Stimulated activated CD8-positive, alpha-beta memory T cell treated with anti-CD3 and anti-CD28 coated beads, Interleukin-4, amount 100 ng/mL, for 1 hour (primary cell): ENCODE measurements at regions not wholly inside any gene's neighbourhood (a gene's known extent, or its start where the extent isn't known, plus 50 kb on each side); places are given as distances from the start of the nearest gene placed in this dataset.

Experiments used
- DNase-seq, 2 donors: peaks; one replicate each; pipeline ENCODE4 v3.0.0-alpha.2; 2020; ENCODE audit warnings: low read depth in 2 of 2, low spot score in 1 of 2

DNA sequence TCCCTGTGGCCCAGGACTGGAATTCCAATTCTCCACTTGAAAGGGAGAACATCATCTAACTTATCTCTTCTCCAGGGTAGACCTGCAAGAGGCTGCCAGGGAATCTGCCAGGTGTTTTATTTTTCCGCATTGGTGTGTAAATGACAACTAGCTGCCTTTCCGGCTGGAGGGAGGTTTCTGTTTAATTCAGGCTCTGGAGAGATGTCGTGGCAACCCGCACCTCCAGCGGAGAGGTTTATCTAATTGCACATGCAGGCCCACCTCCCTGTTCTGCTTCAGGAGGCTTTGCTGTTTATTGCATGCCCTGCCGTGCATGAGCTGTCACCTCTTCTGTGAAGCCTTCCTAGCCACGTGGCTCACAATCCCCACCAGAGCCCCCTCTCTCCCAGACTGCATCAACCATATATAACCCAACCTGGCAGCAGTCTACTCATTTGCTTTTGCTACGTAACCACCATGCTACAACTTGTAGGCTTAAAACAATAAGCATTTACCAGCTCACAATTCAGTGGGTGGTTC lies 151.6 kb downstream of the C1orf94 start:
- DNase-seq = no peak

GRCh38 chr1:34330061-34330460 lies 153.4 kb downstream of the C1orf94 start:
- no peak for DNase-seq

DNA sequence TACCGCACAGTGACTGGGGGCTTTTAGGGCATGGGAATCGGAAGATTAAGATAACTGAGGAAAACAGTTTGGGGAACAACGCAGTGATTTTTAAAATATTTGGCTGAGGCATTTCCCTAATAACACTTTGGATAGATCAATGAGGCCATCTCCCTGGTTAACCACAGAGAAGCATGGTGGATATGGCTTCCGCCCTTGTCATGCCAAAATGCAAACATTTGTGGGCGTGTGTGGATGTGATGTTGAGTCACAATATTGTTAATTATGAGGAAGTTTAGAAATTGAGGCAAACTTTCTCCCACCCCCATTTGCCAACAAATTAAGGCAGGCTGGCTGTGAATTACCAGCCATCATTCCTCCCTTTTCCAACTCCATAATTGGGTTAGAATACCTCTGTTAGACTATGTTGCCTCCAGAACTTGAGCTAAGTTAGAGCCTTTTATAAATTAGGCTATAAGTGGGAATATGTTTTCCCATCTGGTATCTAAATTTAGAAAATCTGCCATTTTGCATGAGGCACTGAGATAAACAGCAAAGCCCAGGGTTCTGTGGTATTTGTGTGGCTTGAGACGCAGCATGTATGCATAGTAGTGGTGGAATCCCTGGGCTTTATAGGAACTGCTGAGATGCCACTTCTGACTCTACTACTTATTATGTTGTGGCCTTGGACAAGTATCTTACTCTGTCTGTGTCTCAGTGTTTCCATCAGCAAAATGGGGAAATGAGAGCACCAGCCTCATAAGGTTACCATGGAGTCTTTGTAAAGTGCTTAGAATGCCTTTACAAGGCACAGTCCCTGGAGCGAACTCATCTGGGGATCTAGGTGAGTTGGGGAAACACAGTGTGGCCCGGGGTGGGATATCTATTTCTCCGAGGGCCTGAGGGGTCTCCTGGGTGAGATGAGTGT lies 154.6 kb downstream of the C1orf94 start:
- no peak for DNase-seq

DNA sequence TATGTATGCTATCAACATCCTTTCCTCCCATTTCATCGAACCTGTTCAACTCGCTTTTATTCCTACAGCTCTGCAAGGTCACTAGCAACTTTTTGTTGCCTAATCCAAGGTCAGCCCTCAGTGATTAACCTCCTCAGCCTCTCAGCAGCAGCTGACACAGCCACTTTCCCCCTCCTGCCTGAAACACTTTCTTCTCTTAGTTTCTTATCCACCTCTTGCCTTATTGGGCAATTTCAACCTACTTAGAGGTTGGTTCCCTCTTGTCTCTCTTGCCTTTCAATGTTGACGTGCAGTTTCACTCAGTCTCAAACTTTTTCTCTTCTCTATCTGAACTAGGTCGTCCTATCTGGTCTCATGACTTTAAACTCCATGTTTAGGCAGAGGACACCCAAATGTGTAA lies 156.3 kb downstream of the C1orf94 start:
- no peak for DNase-seq

- DNase-seq = no peak
Measured at GRCh38 chr1:34338871-34339270, 162.2 kb downstream of the C1orf94 start.

- DNase-seq = no peak
Measured at GRCh38 chr1:34341896-34342295, 165.2 kb downstream of the C1orf94 start.

DNA sequence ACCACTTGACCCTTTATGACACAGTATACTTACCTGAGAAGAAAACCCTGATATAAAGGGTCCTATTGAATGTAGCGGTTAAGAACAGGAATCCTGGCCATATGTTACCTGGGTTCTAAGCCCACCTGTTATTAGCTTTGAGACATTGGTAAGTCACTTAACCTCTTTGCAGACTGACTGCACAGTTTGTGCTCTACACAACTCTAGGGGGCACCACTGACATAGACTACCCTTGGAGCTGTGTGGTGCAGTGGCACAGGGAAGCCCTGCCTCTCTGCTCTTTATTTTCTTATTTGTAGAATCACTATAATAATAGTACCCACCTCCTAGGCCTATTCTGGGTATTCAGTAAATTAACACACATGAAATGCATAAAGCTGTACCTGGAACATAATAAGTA lies 165.6 kb downstream of the C1orf94 start:
- no peak for DNase-seq

- no peak for DNase-seq
Measured at GRCh38 chr1:34346128-34346527, 169.4 kb downstream of the C1orf94 start.

GRCh38 chr1:34353409-34353808 lies 176.7 kb downstream of the C1orf94 start:
- DNase-seq = no peak

GRCh38 chr1:34354367-34354766 lies 177.7 kb downstream of the C1orf94 start:
- no peak for DNase-seq

DNA sequence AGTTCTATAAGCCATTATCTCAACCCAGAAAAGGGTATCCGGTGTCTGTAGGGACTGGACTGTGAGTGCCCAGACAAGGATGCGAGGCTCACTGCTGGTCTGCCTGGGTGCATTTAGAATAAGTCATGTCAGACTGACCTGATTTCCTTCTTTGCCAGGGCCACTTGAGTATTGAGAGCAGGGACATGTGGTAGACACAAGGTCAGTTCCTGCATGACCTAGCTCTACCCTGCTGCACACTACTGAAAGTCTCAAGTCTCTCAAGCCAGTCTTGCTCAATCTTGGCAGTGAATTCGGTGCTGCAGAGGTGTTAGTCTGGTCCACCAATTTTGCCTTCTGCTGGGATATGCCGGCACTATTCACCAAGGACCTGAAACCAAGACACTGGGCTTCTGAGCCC lies 180.1 kb downstream of the C1orf94 start:
- DNase-seq = no peak

DNA sequence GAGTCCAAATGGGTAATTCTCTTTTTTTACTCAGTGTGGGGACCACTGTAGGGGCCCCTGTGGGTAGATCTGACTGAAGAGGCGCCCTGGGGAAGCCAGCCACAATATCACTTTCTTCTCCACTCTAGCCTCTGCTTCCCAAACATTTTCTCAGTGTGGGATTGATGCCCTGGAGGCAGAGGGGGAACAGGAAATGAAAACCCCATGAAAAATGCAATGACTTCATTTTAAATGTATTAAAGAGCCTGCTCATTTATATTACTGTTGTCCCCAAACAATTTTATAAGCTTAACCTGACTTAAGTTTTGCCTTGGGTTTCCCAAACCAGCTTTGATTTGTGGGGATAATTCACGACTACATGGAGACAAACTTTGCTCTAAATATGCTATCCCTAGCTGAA lies 181.9 kb downstream of the C1orf94 start:
- no peak for DNase-seq

DNA sequence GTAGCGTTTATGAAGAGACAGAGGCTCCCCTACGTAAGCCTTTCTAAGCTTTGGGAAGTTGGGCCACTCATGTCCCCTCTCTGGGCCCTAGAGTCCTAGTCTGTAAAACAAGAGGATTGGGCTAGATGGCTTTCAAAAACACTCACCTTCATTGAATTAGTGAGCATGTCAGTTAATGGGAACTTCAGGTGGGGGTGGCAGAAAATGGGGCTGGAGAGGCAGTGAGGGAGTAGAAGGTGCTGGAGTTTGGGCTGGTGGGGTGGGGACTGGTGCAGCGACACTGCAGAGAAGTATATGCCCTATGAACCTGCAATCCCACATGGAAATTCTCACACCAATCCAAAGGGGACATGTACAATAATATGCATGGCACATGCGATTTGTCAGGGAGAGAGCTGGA lies 182.7 kb downstream of the C1orf94 start:
- DNase-seq = no peak

DNA sequence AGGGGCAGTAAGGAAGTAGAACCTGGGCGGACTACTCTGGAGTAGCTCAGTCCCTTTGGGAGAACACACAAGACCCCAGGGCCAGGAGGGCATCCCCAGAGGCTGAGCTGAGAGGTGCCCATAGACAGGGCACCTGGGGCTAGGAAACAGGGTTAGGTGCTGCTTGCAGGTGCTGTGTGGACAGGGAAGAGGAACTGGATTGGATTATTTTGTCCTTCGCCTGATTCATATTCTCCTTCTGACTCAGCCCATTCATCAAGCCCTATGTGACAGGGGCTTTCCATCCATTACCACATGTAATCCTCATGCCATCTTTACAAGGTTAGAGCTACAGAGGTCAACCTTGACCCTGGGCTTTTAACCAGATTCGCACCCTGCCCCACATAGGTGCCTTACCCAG lies 183.9 kb downstream of the C1orf94 start:
- no peak for DNase-seq

GRCh38 chr1:34361121-34361520 lies 184.4 kb downstream of the C1orf94 start:
- DNase-seq = no peak

DNA sequence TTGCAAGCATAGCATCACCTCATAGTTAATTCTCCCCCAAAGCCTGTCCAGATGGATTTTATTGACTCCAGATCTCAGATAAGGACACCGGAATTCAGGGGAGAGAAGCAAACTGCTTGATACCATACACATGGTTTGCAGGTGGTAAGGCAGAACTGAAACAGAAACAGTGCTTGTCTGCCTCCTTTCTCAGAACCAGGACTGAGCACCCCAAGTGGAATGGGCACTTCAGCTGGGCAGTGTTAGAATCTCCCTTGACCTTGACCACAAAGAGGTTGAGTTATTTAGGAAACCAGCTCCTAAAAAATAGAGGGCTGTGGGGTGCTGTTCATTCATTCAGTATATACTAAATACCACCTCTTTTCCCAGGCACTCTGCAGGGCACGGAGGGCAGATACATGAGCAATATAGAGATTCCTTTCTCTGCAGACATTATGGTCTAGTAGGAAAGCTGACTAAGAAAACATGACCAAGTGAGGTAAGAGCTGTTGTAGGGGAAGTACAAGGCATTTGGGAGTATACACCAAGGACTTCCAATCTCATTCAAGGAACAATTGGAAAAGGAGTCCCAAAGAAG lies 185.2 kb downstream of the C1orf94 start:
- no peak for DNase-seq

DNA sequence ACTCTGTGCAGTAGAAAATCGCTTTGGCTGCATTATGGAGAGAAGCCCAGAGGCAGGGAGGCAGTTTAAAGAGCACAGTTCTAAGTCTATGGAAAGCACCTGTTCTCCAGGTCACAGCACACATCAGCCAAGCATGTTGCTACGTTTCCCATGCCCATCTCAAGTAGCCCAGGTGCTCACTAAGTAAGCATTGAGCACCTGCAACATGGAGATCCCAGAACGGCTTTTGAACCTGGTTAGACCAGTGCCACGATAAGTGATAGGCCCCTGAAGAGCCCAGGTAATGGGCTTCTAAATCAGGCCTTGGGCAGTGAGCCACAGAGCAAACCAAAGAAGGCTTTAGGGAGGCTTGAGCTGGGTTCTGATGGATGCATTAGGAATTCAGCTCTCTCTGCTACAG lies 186.2 kb downstream of the C1orf94 start:
- no peak for DNase-seq

DNA sequence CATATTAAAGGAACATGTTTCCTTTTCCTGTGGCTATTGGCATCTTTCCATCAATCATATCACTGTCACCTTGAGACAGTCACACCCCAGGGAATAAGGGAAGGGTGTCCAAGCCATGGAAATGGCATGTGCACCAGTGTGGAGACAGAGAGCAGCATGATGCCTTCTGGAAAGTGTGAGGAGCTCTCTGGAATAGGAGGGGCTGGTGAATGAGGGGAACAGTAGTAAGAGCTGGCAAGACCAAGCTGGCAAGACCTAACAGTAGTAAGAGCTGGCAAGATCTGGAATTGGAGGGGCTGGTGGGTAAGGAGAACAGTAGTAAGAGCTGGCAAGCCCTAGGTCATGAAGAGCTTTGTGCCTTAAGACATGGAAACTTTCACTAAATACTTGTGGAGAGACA lies 186.7 kb downstream of the C1orf94 start:
- DNase-seq = no peak

DNA sequence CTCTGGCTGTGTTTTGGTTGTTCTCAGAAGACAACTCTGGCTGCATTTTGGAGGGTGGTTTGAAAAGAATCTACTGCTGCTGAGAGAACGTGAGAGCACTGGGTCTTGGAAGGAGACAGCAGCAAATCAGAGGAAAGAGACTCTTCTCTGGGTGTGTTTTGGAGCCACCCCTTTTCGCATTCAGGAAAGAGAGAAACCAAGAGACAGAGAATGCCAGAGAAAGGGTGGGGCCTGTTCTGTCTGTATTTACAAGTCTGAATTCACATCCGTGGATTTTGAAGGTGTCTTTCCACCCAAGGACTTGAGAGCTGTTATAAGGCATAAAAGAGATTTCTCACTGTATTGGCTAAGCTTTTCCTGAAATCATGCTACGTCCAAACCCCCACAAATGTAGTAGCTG lies 187.2 kb downstream of the C1orf94 start:
- DNase-seq = no peak

GRCh38 chr1:34364376-34364775 lies 187.7 kb downstream of the C1orf94 start:
- no peak for DNase-seq

DNA sequence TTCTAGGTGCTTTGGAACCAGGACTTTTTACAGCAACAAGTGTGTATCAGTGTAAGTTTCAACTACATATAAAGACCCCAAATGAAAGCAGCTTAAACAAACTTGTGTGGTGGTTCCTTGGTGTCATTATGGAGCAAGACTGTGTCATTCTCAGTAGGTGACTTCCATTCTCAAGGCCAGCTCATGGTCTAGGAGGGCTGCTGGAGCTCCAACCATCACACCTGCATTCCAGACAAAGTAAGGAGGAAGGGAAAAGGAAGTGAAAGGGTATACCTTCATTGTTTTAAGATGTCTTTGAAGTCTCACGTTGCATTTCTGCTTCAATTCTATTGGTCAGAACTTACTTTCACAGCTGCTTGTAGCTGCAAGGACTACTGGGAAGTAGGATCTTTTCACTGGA lies 188.6 kb downstream of the C1orf94 start:
- DNase-seq = no peak

- no peak for DNase-seq
Measured at GRCh38 chr1:34366875-34367624, 190.3 kb downstream of the C1orf94 start.
